ENCODE measurements at regions not wholly inside any gene's neighbourhood (a gene's known extent, or its start where the extent isn't known, plus 50 kb on each side); places are given as distances from the start of the nearest gene placed in this dataset.

- H3K4me3 ChIP-seq (replicated peaks in 1 of 2; ENCODE audit: low read depth in 2 of 2, low read length in 2 of 2): no peak overlapping the region
- no peak for TF ChIP-seq CTCF (IDR thresholded peaks at IDR 0.05; ENCODE audit: low read depth, low read length)
- no peak for DNase-seq (ENCODE audit: low read depth in 2 of 2)
Observed at GRCh38 chr3:86826292-86826691, 164.7 kb downstream of the VGLL3 start.

- no peak overlapping the region for H3K4me3 ChIP-seq (replicated peaks in 1 of 2; ENCODE audit: low read depth in 2 of 2, low read length in 2 of 2)
- DNase-seq (ENCODE audit: low read depth in 2 of 2): no peak
- TF ChIP-seq CTCF (IDR thresholded peaks at IDR 0.05; ENCODE audit: low read depth, low read length): no peak
Observed at GRCh38 chr3:86815880-86816279, 175.1 kb downstream of the VGLL3 start.

- DNase-seq (ENCODE audit: low read depth in 2 of 2): peak; percentile 15 to 59
- no peak overlapping the region for H3K4me3 ChIP-seq (replicated peaks in 1 of 2; ENCODE audit: low read depth in 2 of 2, low read length in 2 of 2)
- no peak for TF ChIP-seq CTCF (IDR thresholded peaks at IDR 0.05; ENCODE audit: low read depth, low read length)
Observed at GRCh38 chr3:86814918-86815655, 175.9 kb downstream of the VGLL3 start.

- no peak for DNase-seq (ENCODE audit: low read depth in 2 of 2)
- no peak overlapping the region for H3K4me3 ChIP-seq (replicated peaks in 1 of 2; ENCODE audit: low read depth in 2 of 2, low read length in 2 of 2)
- no peak for TF ChIP-seq CTCF (IDR thresholded peaks at IDR 0.05; ENCODE audit: low read depth, low read length)
Observed at GRCh38 chr3:86814321-86814720, 176.6 kb downstream of the VGLL3 start.

GRCh38 chr3:86801921-86802320 lies 189.0 kb downstream of the VGLL3 start:
- peak in 1 of 2 donors; percentile 61 for DNase-seq (ENCODE audit: low read depth in 2 of 2)
- TF ChIP-seq CTCF (IDR thresholded peaks at IDR 0.05; ENCODE audit: low read depth, low read length): no peak
- H3K4me3 ChIP-seq (replicated peaks in 1 of 2; ENCODE audit: low read depth in 2 of 2, low read length in 2 of 2): no peak overlapping the region

GRCh38 chr3:86801066-86801465 lies 189.9 kb downstream of the VGLL3 start:
- H3K4me3 ChIP-seq (replicated peaks in 1 of 2; ENCODE audit: low read depth in 2 of 2, low read length in 2 of 2): no peak overlapping the region
- DNase-seq (ENCODE audit: low read depth in 2 of 2): no peak
- no peak for TF ChIP-seq CTCF (IDR thresholded peaks at IDR 0.05; ENCODE audit: low read depth, low read length)

GRCh38 chr3:86800116-86800515 lies 190.8 kb downstream of the VGLL3 start:
- no peak overlapping the region for H3K4me3 ChIP-seq (replicated peaks in 1 of 2; ENCODE audit: low read depth in 2 of 2, low read length in 2 of 2)
- DNase-seq (ENCODE audit: low read depth in 2 of 2): no peak
- TF ChIP-seq CTCF (IDR thresholded peaks at IDR 0.05; ENCODE audit: low read depth, low read length): no peak
